Aorta (tissue), 5 donors: ENCODE measurements at regions not wholly inside any gene's neighbourhood (a gene's known extent, or its start where the extent isn't known, plus 50 kb on each side); places are given as distances from the start of the nearest gene placed in this dataset.
"Not testable (repeated sequence)": the region's sequence is repeated elsewhere in the genome, so short reads cannot be mapped to it uniquely, and the experiment has no call there.

Source experiments
- ATAC-seq: fragments of 200-7000 bp; cut with Tn5 transposase; one replicate; pipeline ENCODE4 v1.9.1; 2022; ENCODE audit warnings: moderate library complexity; ENCODE audit not compliant: low FRiP score
- DNase-seq, 2 donors: peaks; one replicate each; pipeline ENCODE4 v3.0.0-alpha.2; 2020
- H3K27ac ChIP-seq, 2 donors: one replicate each; pipeline ENCODE4 v1.5.1; 2013; ENCODE audit warnings: low read length in 2 of 2, mild to moderate bottlenecking in 2 of 2, moderate library complexity in 2 of 2, control low read depth in 1 of 2, inconsistent platforms in 1 of 2, low read depth in 1 of 2
- H3K27me3 ChIP-seq, 2 donors: one replicate each; pipeline ENCODE4 v1.6.1; 2013; ENCODE audit warnings: control low read depth in 1 of 2, low read length in 1 of 2, mild to moderate bottlenecking in 1 of 2, moderate library complexity in 1 of 2; ENCODE audit not compliant: insufficient read depth in 2 of 2, control insufficient read depth in 1 of 2
- H3K36me3 ChIP-seq, 2 donors: one replicate each; pipeline ENCODE4 v1.6.1; 2013; ENCODE audit warnings: control low read depth in 1 of 2, low read length in 1 of 2, mild to moderate bottlenecking in 1 of 2; ENCODE audit not compliant: insufficient read depth in 2 of 2, control insufficient read depth in 1 of 2
- H3K4me1 ChIP-seq, 2 donors: one replicate each; pipeline ENCODE4 v1.6.1; 2013; ENCODE audit warnings: low read length in 2 of 2, control low read depth in 1 of 2, mild to moderate bottlenecking in 1 of 2, moderate library complexity in 1 of 2; ENCODE audit not compliant: insufficient read depth in 2 of 2, control insufficient read depth in 1 of 2
- H3K4me3 ChIP-seq, 2 donors: one replicate each; pipeline ENCODE4 v1.5.1; 2013; ENCODE audit warnings: low read length in 2 of 2, control low read depth in 1 of 2, mild to moderate bottlenecking in 1 of 2
- H3K9me3 ChIP-seq: one replicate; pipeline ENCODE4 v1.6.1; 2013; ENCODE audit warnings: mild to moderate bottlenecking, low read length; ENCODE audit not compliant: control insufficient read depth
- WGBS, 2 donors: extraction: QIAGEN DNeasy Blood & Tissue Kit; methylation state at CpG; one replicate each; pipeline ENCODE4 v1.1.7; 2013; 5-methylcytosine and 5-hydroxymethylcytosine counted together
- intact Hi-C, 2 donors: fragments of 100-400 bp; cut with DNase I; formaldehyde crosslinking; loops; one replicate each; pipeline versions ENCODE4 v1.14.2 to v1.15.0; 2022
- donor health status: healthy with polysubstance abuse.
- donor health status: Bipolar disorder and iron deficiency.
- donor health status: DM: no; HTN: no; CAD: no.
- donor health status: DM: no; HTN: no; CAD: no.
- donor health status: DM: yes; HTN: yes; CAD: no.

- H3K27ac ChIP-seq, H3K4me1 ChIP-seq, DNase-seq, H3K36me3 ChIP-seq, H3K27me3 ChIP-seq, H3K9me3 ChIP-seq, ATAC-seq, intact Hi-C loops, H3K4me3 ChIP-seq: not testable (repeated sequence)
- WGBS, 2 donors = 57 to 87% methylated on average over 3 of the region's 3 CpGs
Observed at GRCh38 chr9:64012014-64012413, 1273.0 kb downstream of the FOXD4L5 start.

- 76% methylated on average over 20 to 23 of the region's 23 CpGs for WGBS, 2 donors
- intact Hi-C loops = not testable (repeated sequence)
Observed at GRCh38 chr9:63979741-63980140, 1305.3 kb downstream of the FOXD4L5 start.

More at GRCh38 chr9:63979741-63980140, 1305.3 kb downstream of the FOXD4L5 start:
- not testable (repeated sequence) for ATAC-seq, H3K27ac ChIP-seq, DNase-seq, H3K4me3 ChIP-seq, H3K36me3 ChIP-seq, H3K27me3 ChIP-seq, H3K9me3 ChIP-seq, H3K4me1 ChIP-seq
